GM21423 (cell line): ENCODE measurements at regions not wholly inside any gene's neighbourhood (a gene's known extent, or its start where the extent isn't known, plus 50 kb on each side); places are given as distances from the start of the nearest gene placed in this dataset.
"Not testable (repeated sequence)": the region's sequence is repeated elsewhere in the genome, so short reads cannot be mapped to it uniquely, and the experiment has no call there.

Experiments used
- ATAC-seq: cut with Tn5 transposase; IDR thresholded peaks from one replicate; pipeline ENCODE4 v1.9.1; 2021; ENCODE audit warnings: mild to moderate bottlenecking, moderate library complexity; ENCODE audit not compliant: unreplicated experiment

DNA sequence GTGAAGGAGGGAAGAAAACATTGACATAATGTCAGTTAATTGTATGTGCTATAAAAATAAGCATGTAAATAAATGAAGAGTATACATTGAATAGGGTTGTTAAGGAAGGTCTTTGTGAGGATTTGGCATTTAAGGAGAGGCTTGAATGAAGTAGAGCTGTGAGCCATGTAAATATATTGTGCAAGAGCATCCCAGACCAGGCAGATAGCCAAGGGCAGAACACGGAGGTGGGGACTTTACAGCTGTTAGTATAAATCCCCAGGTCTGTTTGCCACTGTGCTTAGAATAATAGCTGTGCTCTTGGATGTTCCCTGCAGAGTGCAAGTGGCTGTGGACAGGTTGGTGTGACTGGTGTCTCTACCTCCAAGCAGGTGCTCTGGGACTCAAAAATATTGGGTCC is 211.7 kb downstream of the LRRC70 start:
- no peak for ATAC-seq

DNA sequence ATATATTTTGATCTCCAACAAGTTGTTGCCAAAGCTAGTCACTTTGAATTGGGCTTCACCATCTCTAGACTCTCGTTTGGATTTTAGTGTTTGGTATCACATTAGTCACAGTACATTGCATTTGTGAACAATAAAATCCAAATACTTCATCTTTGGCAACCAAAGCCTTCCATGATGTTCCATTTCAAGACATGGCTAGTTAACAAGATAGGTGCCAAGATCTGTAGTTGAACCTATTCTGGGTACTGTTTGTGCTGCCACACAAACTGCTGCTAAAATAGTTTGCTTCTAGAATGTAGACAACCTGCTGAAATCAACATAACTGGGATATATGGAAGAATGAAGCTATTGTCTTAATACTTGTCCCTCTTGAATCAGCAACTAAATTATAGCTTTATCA is 207.5 kb downstream of the LRRC70 start:
- no peak for ATAC-seq

GRCh38 chr5:62785588-62785987 is 207.0 kb downstream of the LRRC70 start:
- no peak for ATAC-seq

GRCh38 chr5:62783374-62784057 is 204.9 kb downstream of the LRRC70 start:
- no peak for ATAC-seq

- ATAC-seq = no peak
Measured at GRCh38 chr5:62780888-62781287, 202.3 kb downstream of the LRRC70 start.

GRCh38 chr5:62780230-62780629 is 201.6 kb downstream of the LRRC70 start:
- no peak for ATAC-seq

DNA sequence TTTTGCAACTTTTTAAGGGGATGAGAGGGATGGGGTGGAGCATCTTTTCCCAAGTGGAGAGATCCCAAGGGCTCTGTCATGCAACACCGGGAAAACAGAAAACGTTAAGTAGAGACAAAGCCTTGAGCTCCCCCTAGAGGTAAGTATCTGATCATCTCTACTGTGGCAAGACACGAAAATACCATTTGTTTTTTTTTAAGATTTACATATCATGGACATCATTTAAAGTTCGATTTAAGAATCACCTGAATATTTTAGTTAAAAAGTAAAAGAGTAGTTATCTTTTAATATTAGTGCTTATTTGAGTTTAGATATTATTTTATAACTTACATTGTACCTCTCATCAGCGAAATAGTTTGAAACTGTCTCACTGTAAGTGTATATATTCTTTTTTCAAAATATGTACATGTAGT is 200.4 kb downstream of the LRRC70 start:
- ATAC-seq = peak; percentile 67

DNA sequence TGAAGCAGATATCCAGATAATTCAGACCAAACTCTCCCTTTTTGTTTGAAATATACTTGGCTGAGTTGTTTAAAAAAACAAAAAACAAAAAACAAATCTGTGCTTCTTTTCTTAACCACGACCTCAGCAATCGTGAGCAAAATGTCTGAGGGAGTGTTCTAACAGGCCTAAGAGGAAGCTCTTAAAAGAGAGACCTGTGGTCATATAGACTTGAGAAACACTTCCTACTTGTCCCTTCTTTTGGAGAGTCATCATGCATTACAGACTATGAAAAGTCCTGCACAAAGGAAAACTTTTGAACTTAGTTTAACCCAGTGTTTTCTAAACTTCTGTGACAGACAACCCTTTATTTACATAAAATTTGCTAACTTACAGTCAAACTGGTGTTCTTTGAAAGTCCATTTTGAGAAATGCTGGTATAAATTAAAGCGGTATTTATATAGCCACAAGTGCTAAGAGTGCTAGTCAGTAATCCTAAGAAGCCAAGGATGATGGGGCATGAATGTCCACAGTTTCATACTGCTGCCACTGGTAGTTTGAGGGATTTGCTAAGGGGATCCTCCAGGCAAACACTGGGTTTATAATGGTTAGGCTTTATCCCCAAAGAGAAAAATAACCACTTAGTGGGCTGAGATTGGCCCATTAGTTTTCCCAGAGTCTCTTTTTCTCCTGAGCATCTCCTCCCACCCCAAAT is 199.8 kb downstream of the LRRC70 start:
- peak; percentile 23 for ATAC-seq

DNA sequence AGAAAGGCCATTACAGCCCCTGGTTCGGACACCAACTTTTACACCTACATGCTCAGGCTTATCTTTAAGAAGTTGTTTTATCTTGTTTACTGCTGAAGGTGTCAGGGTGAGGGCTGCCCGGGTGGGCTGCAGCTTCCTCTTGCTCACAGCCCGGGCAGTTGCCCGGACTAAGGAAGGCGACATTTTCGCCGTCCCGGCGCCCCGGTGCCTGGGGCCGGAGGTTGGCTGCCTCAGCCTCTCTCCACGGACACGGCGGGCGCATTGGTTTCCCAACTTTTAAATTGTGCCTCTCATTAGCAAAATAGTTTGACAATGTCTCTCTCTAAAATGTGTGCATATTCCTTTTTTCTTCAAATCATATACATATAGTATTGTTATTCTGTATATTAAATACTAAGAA is 198.5 kb downstream of the LRRC70 start:
- not testable (repeated sequence) for ATAC-seq

GRCh38 chr5:62776592-62776991 is 198.0 kb downstream of the LRRC70 start:
- ATAC-seq = not testable (repeated sequence)

- ATAC-seq = no peak
Measured at GRCh38 chr5:62773460-62773859, 194.8 kb downstream of the LRRC70 start.

DNA sequence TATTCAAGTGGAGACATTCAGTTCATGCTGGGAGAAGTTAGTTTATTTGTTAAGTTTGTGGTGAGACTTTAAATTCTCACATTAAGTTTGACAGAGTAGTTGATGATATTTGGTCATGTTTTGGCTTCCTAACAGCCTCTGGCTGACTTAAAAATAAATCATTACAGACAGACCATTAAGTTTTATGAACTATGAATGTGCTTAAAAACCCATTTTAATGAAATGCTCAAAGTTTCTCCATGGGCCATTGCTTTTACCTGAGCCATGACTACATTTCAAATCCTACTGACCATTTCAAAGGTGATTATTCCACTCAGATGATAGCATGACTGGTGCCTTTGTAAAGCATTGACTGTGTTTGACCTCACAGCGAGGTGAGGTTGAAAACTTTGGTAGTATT is 192.7 kb downstream of the LRRC70 start:
- no peak for ATAC-seq

- ATAC-seq = no peak
Measured at GRCh38 chr5:62767650-62768049, 189.0 kb downstream of the LRRC70 start.

GRCh38 chr5:62767077-62767476 is 188.5 kb downstream of the LRRC70 start:
- ATAC-seq = no peak

DNA sequence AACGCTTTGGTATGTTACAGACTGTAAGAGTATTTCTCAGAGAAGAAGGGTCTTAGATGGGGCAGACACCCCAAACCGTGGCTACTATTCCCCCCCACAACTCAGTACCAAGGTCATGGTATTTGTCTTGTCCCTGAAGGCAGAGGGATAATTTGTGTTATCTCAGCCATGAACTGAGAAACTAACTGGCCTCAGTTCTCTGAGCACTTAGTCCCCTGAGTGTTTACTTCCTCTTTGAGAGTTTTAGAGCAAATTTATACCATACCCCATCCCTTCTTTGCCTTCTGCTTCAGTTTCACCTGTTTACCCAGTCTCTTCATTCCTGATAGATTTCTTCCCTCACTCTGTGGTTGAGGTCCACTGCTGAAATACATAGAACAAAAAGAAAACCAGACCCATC is 183.9 kb downstream of the LRRC70 start:
- no peak for ATAC-seq

DNA sequence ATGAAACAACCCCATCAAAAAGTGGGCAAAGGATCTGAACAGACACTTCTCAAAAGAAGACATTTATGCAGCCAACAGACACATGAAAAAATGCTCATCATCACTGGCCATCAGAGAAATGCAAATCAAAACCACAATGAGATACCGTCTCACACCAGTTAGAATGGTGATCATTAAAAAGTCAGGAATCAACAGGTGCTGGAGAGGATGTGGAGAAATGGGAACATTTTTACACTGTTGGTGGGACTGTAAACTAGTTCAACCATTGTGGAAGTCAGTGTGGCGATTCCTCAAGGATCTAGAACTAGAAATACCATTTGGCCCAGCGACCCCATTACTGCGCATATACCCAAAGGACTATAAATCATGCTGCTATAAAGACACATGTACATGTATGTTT is 179.1 kb downstream of the LRRC70 start:
- not testable (repeated sequence) for ATAC-seq

DNA sequence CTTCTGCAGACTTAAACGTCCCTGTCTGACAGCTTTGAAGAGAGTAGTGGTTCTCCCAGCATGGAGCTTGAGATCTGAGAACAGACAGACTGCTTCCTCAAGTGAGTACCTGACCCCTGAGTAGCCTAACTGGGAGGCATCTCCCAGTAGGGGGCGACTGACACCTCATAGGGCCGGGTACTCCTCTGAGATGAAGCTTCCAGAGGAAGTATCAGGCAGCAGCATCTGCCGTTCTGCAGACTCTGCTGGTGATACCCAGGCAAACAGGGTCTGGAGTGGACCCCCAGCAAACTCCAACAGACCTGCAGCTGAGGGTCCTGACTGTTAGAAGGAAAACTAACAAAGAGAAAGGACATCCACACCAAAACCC is 174.4 kb downstream of the LRRC70 start:
- ATAC-seq = not testable (repeated sequence)

DNA sequence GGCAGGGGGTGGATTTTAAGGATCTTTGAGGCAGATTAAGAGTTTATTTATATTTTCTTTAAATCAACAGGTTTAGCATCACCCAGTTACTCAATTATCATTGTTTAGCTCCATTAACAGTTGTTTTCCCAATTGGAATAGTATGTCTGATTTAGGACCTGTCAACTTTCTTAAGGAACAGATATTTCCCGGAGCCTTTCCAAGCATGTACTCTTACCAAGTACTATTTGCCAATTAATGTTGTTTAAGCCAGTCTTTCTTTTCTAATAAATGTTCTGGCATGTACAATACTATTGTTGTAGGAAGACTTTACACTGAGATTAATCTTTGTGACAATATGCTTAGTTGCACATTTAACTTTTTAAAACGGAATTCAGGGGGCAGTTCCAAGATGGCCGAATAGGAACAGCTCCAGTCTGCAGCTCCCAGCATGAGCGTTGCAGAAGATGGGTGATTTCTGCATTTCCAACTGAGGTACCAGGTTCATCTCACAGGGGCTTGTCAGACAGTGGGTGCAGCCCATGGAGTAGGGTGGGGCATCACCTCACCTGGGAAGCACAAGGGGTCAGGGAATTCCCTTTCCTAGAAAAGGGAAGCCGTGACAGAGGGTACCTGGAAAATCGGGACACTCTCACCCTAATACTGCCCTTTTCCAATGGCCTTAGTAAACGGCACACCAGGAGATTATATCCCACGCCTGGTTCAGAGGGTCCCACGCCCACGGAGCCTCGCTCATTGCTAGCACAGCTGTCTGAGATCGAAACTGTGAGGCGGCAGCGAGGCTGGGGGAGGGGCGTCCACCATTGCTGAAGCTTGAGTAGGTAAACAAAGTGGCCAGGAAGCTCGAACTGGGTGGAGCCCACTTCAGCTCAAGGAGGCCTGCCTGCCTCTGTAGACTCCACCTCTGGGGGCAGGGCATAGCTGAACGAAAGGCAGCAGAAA is 173.7 kb downstream of the LRRC70 start:
- ATAC-seq = not testable (repeated sequence)

- ATAC-seq = no peak
Measured at GRCh38 chr5:62742207-62742606, 163.6 kb downstream of the LRRC70 start.

- ATAC-seq = no peak
Measured at GRCh38 chr5:62741761-62742160, 163.1 kb downstream of the LRRC70 start.

DNA sequence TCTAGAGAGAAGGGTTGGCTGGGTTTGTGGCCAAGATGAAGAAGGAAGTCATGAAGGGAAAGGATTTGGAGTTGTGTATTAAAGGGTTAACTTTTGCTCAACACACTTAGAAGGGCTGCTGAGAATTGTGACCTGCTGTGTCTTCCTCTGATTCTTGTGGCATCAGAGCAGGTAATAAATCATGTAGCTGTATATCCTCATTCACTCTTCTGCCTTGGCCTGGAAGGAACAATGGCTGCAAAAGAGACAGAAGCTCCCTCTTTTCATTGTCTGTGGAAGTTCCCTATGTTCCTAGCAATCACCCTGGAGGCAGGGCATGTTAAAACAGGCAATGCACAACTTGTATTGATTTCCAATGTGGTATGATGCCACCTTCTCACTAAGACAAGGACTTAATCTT is 159.1 kb downstream of the LRRC70 start:
- ATAC-seq = no peak
